ENCODE measurements at regions not wholly inside any gene's neighbourhood (a gene's known extent, or its start where the extent isn't known, plus 50 kb on each side); places are given as distances from the start of the nearest gene placed in this dataset.
"Not testable (repeated sequence)": the region's sequence is repeated elsewhere in the genome, so short reads cannot be mapped to it uniquely, and the experiment has no call there.

GRCh38 chrX:73940893-73941470 lies 88.5 kb upstream of the XIST start:
- DNase-seq = no peak

GRCh38 chrX:73937843-73938242 lies 85.3 kb upstream of the XIST start:
- not testable (repeated sequence) for DNase-seq

GRCh38 chrX:73932522-73932921 lies 80.0 kb upstream of the XIST start:
- no peak for DNase-seq

- DNase-seq = no peak
Measured at GRCh38 chrX:73930300-73930699, 77.8 kb upstream of the XIST start.

- DNase-seq = no peak
Measured at GRCh38 chrX:73922856-73923455, 70.4 kb upstream of the XIST start.

- DNase-seq = no peak
Measured at GRCh38 chrX:73916931-73917667, 64.6 kb upstream of the XIST start.

- DNase-seq = no peak
Measured at GRCh38 chrX:73916489-73916888, 64.0 kb upstream of the XIST start.

GRCh38 chrX:73914792-73915191 lies 62.3 kb upstream of the XIST start:
- not testable (repeated sequence) for DNase-seq

- no peak for DNase-seq
Measured at GRCh38 chrX:73913580-73913979, 61.1 kb upstream of the XIST start.

GRCh38 chrX:73911946-73912345 lies 59.4 kb upstream of the XIST start:
- DNase-seq = not testable (repeated sequence)

GRCh38 chrX:73905749-73906374 lies 53.3 kb upstream of the XIST start:
- not testable (repeated sequence) for DNase-seq

GRCh38 chrX:73903941-73904340 lies 51.4 kb upstream of the XIST start:
- DNase-seq = no peak
